ENCODE measurements at regions not wholly inside any gene's neighbourhood (a gene's known extent, or its start where the extent isn't known, plus 50 kb on each side); places are given as distances from the start of the nearest gene placed in this dataset.

- DNase-seq: no peak
Measured at GRCh38 chr2:161076936-161077335, 83.3 kb upstream of the TANK start.

- DNase-seq: no peak
Measured at GRCh38 chr2:161077367-161078210, 82.6 kb upstream of the TANK start.

- DNase-seq: no peak
Measured at GRCh38 chr2:161078211-161078539, 82.1 kb upstream of the TANK start.

- DNase-seq: no peak
Measured at GRCh38 chr2:161085149-161085548, 75.1 kb upstream of the TANK start.

GRCh38 chr2:161088658-161089350, 71.4 kb upstream of the TANK start:
- DNase-seq: no peak

GRCh38 chr2:161090411-161090810, 69.8 kb upstream of the TANK start:
- no peak for DNase-seq

GRCh38 chr2:161095314-161095713, 64.9 kb upstream of the TANK start:
- no peak for DNase-seq

- DNase-seq: no peak
Measured at GRCh38 chr2:161096336-161096735, 63.9 kb upstream of the TANK start.

- DNase-seq: no peak
Measured at GRCh38 chr2:161097157-161097556, 63.1 kb upstream of the TANK start.

GRCh38 chr2:161100211-161100895, 59.9 kb upstream of the TANK start:
- no peak for DNase-seq

- DNase-seq: no peak
Measured at GRCh38 chr2:161101406-161101805, 58.8 kb upstream of the TANK start.

GRCh38 chr2:161102770-161103450, 57.3 kb upstream of the TANK start:
- DNase-seq: no peak

GRCh38 chr2:161103451-161103831, 56.8 kb upstream of the TANK start:
- DNase-seq: no peak

- DNase-seq: no peak
Measured at GRCh38 chr2:161104054-161104553, 56.1 kb upstream of the TANK start.

- DNase-seq: no peak
Measured at GRCh38 chr2:161107265-161107664, 53.0 kb upstream of the TANK start.

Data from T1000 (cell line).